Gastroesophageal sphincter (tissue), 3 donors: ENCODE measurements at regions not wholly inside any gene's neighbourhood (a gene's known extent, or its start where the extent isn't known, plus 50 kb on each side); places are given as distances from the start of the nearest gene placed in this dataset.

Experiments
- EP300 ChIP-seq: sonication (generic); formaldehyde crosslinking; IDR thresholded peaks from one replicate; pipeline ENCODE4 v1.6.1; 2017; ENCODE audit warnings: antibody characterized with exemption, mild to moderate bottlenecking
- POLR2A ChIP-seq, 2 donors: fragments of 450-650 bp; IDR thresholded peaks; one replicate each; pipeline ENCODE4 v1.6.1; 2017; ENCODE audit warnings: antibody characterized with exemption in 2 of 2, mild to moderate bottlenecking in 2 of 2, moderate library complexity in 1 of 2
- POLR2AphosphoS5 ChIP-seq: sonication (generic); formaldehyde crosslinking; IDR thresholded peaks from one replicate; pipeline ENCODE4 v1.6.1; 2017; ENCODE audit warnings: antibody characterized with exemption
- TF ChIP-seq, protein P1 (sequence below), 4 experiments: fragments of 200-600 bp in 2 of 4; fragments of 450-650 bp in 2 of 4; sonication (generic) in 1 of 4; IDR thresholded peaks; one replicate each; pipeline ENCODE4 v1.5.1; 2017 to 2019; ENCODE audit warnings: antibody characterized with exemption in 4 of 4, mild to moderate bottlenecking in 2 of 4, moderate library complexity in 2 of 4

DNA sequence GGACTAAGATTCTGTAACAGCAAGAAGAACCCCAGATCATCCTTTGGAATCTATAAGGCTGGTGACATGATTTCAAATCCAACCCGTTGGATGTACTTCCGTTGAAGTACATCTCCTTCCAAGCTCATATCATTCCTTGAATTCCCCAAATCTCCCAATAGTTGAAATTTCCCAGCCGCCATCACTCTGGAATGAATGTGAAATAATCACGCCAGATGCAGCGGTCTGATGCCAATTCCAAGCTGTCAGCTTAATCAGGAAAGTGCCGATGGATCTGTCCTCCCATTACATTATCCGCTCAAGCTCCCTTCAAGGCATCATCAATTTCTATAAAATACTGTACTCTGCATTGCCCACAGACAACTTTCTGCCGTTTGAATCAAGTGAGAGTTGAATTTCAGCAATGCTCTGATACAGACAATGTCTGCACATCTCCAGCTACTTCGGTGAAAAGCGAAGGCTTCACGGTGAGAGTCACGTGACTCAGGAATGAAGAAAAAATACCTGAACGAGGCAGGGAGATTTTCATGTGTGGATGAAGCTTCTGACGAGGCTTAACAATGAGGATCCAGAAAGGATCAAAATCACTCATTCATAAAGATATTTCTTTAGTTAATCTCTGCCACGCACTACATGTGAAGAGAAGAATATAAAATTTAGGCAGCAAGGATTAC lies 663.9 kb downstream of the AJAP1 start:
- TF ChIP-seq EP300 (no peak), POLR2A (IDR thresholded peaks at IDR 0.05) (no peak), POLR2AphosphoS5 (no peak)
- TF ChIP-seq, protein P1, sequence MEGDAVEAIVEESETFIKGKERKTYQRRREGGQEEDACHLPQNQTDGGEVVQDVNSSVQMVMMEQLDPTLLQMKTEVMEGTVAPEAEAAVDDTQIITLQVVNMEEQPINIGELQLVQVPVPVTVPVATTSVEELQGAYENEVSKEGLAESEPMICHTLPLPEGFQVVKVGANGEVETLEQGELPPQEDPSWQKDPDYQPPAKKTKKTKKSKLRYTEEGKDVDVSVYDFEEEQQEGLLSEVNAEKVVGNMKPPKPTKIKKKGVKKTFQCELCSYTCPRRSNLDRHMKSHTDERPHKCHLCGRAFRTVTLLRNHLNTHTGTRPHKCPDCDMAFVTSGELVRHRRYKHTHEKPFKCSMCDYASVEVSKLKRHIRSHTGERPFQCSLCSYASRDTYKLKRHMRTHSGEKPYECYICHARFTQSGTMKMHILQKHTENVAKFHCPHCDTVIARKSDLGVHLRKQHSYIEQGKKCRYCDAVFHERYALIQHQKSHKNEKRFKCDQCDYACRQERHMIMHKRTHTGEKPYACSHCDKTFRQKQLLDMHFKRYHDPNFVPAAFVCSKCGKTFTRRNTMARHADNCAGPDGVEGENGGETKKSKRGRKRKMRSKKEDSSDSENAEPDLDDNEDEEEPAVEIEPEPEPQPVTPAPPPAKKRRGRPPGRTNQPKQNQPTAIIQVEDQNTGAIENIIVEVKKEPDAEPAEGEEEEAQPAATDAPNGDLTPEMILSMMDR (IDR thresholded peaks at IDR 0.05) = no peak
